ENCODE measurements at regions not wholly inside any gene's neighbourhood (a gene's known extent, or its start where the extent isn't known, plus 50 kb on each side); places are given as distances from the start of the nearest gene placed in this dataset.

- TF ChIP-seq, protein P1, sequence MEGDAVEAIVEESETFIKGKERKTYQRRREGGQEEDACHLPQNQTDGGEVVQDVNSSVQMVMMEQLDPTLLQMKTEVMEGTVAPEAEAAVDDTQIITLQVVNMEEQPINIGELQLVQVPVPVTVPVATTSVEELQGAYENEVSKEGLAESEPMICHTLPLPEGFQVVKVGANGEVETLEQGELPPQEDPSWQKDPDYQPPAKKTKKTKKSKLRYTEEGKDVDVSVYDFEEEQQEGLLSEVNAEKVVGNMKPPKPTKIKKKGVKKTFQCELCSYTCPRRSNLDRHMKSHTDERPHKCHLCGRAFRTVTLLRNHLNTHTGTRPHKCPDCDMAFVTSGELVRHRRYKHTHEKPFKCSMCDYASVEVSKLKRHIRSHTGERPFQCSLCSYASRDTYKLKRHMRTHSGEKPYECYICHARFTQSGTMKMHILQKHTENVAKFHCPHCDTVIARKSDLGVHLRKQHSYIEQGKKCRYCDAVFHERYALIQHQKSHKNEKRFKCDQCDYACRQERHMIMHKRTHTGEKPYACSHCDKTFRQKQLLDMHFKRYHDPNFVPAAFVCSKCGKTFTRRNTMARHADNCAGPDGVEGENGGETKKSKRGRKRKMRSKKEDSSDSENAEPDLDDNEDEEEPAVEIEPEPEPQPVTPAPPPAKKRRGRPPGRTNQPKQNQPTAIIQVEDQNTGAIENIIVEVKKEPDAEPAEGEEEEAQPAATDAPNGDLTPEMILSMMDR (IDR thresholded peaks at IDR 0.05; ENCODE audit: low read depth, low read length), result no peak
- no peak for TF ChIP-seq EZH2phosphoT487 (IDR thresholded peaks at IDR 0.05; ENCODE audit: low read depth)
Observed at GRCh38 chr20:6623989-6624388, 143.5 kb upstream of the BMP2 start.
